GM19099 (cell line): ENCODE measurements at regions not wholly inside any gene's neighbourhood (a gene's known extent, or its start where the extent isn't known, plus 50 kb on each side); places are given as distances from the start of the nearest gene placed in this dataset.

ENCODE experiments used
- POLR2A ChIP-seq: IDR thresholded peaks from 3 replicates; pipeline ENCODE4 v1.6.1; 2011; ENCODE audit warnings: low read depth; ENCODE audit not compliant: insufficient read length; ENCODE audit errors: extremely low read depth

- TF ChIP-seq POLR2A = no peak
These were observed 126.8 kb downstream of the GLI2 start for GRCh38 chr2:120862201-120863060.

- no peak for TF ChIP-seq POLR2A
These were observed 127.5 kb downstream of the GLI2 start for GRCh38 chr2:120863146-120863545.

GRCh38 chr2:120863661-120864320, 128.1 kb downstream of the GLI2 start:
- TF ChIP-seq POLR2A = no peak

- no peak for TF ChIP-seq POLR2A
These were observed 129.3 kb downstream of the GLI2 start for GRCh38 chr2:120864981-120865380.

- TF ChIP-seq POLR2A = no peak
These were observed 130.0 kb downstream of the GLI2 start for GRCh38 chr2:120865656-120866055.

- no peak for TF ChIP-seq POLR2A
These were observed 130.4 kb downstream of the GLI2 start for GRCh38 chr2:120866071-120866470.

- no peak for TF ChIP-seq POLR2A
These were observed 130.9 kb downstream of the GLI2 start for GRCh38 chr2:120866483-120867140.

GRCh38 chr2:120867290-120868241, 131.9 kb downstream of the GLI2 start:
- TF ChIP-seq POLR2A = no peak

- TF ChIP-seq POLR2A = no peak
These were observed 132.7 kb downstream of the GLI2 start for GRCh38 chr2:120868366-120868765.

GRCh38 chr2:120869036-120869729, 133.5 kb downstream of the GLI2 start:
- TF ChIP-seq POLR2A = no peak

GRCh38 chr2:120869730-120870466, 134.2 kb downstream of the GLI2 start:
- no peak for TF ChIP-seq POLR2A

GRCh38 chr2:120870467-120870788, 134.8 kb downstream of the GLI2 start:
- TF ChIP-seq POLR2A = no peak

- TF ChIP-seq POLR2A = no peak
These were observed 135.5 kb downstream of the GLI2 start for GRCh38 chr2:120871016-120871635.
